HFF-Myc (cell line): ENCODE measurements at regions not wholly inside any gene's neighbourhood (a gene's known extent, or its start where the extent isn't known, plus 50 kb on each side); places are given as distances from the start of the nearest gene placed in this dataset.
"Not testable (repeated sequence)": the region's sequence is repeated elsewhere in the genome, so short reads cannot be mapped to it uniquely, and the experiment has no call there.

Experiments used
- DNase-seq: peaks from one replicate; pipeline ENCODE4 v3.0.0-alpha.2; 2011; ENCODE audit warnings: low read depth; ENCODE audit errors: extremely low read depth
- H3K4me3 ChIP-seq: replicated peaks from 2 replicates; pipeline ENCODE4 v1.5.1; 2011; ENCODE audit warnings: low read depth, mild to moderate bottlenecking, control low read depth, low read length
- TF ChIP-seq, protein P1 (sequence below): IDR thresholded peaks from 2 replicates; pipeline ENCODE4 v1.5.1; 2012; ENCODE audit warnings: mild to moderate bottlenecking, low read depth, low read length, control low read depth; ENCODE audit errors: missing control alignments

DNA sequence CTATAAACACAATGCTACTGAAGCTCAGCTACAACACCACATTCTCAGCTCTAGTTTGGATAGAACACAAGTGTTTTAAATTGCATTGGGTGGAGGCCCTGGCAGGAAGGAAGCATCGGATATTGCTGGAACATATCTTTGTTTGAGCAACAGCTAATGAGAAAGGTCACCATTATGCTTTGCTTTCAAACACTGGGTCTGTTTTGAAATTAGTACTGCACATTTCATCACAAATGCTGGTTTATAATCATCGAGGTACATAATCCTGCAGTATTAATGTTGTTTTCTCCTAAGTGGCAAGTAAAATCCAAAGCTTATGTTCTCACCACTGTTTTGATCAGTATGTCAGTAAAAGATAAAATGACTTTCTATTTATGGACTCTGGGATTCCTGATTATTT is 61.5 kb upstream of the ARHGAP29 start:
- H3K4me3 ChIP-seq, result no peak overlapping the region
- no peak for DNase-seq
- TF ChIP-seq, protein P1, sequence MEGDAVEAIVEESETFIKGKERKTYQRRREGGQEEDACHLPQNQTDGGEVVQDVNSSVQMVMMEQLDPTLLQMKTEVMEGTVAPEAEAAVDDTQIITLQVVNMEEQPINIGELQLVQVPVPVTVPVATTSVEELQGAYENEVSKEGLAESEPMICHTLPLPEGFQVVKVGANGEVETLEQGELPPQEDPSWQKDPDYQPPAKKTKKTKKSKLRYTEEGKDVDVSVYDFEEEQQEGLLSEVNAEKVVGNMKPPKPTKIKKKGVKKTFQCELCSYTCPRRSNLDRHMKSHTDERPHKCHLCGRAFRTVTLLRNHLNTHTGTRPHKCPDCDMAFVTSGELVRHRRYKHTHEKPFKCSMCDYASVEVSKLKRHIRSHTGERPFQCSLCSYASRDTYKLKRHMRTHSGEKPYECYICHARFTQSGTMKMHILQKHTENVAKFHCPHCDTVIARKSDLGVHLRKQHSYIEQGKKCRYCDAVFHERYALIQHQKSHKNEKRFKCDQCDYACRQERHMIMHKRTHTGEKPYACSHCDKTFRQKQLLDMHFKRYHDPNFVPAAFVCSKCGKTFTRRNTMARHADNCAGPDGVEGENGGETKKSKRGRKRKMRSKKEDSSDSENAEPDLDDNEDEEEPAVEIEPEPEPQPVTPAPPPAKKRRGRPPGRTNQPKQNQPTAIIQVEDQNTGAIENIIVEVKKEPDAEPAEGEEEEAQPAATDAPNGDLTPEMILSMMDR, result no peak

DNA sequence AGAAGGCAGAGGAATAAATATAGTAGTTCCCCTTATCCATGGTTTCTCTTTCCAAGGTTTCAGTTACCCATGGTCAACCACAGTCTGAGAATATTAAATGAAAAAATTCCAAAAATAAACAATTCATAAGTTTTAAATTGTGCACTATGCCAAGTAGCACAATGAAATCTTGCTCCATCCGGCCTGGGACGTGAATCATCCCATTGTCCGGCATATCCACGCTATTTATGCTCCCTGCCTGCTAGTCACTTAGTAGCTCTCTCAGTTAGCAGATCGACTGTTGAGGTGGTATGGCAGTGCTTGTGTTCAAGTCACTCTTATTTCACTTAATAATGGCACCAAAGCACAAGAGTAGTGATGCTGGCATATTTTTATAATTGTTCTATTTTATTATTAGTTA is 58.6 kb upstream of the ARHGAP29 start:
- H3K4me3 ChIP-seq, result no peak overlapping the region
- no peak for DNase-seq
- TF ChIP-seq, protein P1, result no peak

DNA sequence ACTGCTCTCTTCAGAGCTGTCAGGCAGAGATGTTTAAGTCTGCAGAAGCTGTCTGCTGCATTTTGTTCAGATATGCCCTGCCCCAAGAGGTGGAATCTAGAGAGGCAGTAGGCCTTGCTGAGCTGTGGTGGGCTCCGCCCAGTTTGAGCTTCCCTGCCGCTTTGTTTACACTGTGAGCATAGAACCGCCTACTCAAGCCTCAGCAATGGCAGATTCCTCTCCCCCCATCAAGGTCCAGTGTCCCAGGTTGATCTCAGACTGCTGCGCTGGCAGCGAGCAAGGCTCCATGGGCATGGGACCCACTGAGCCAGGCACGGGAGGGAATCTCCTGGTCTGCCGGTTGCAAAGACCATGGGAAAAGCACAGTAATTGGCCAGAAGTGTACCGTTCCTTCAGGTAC is 55.6 kb upstream of the ARHGAP29 start:
- DNase-seq, H3K4me3 ChIP-seq: not testable (repeated sequence)

DNA sequence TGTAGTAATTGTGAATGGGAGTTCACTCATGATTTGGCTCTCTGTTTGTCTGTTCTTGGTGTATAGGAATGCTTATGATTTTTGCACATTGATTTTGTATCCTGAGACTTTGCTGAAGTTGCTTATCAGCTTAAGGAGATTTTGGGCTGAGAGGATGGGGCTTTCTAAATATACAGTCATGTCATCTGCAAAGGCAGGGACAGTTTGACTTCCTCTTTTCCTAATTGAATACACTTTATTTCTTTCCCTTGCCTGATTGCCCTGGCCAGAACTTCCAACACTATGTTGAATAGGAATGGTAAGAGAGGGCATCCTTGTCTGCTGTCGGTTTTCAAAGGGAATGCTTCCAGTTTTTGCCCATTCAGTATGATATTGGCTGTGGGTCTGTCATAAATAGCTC is 51.9 kb upstream of the ARHGAP29 start:
- not testable (repeated sequence) for H3K4me3 ChIP-seq, DNase-seq
